Fibroblast of the aortic adventitia (primary cell): ENCODE measurements at regions not wholly inside any gene's neighbourhood (a gene's known extent, or its start where the extent isn't known, plus 50 kb on each side); places are given as distances from the start of the nearest gene placed in this dataset.
A peak's percentile ranks its signal among the peaks of the same experiment; 100 is the strongest.

Experiments
- DNase-seq: peaks from one replicate; pipeline ENCODE4 v3.0.0-alpha.2; 2010; ENCODE audit warnings: low read depth
- H3K4me3 ChIP-seq: 2 replicates; pipeline ENCODE4 v1.5.1; 2011; ENCODE audit warnings: low read depth, mild to moderate bottlenecking, control low read depth, low read length, moderate library complexity
- CTCF ChIP-seq: IDR thresholded peaks from 2 replicates; pipeline ENCODE4 v1.5.1; 2011; ENCODE audit warnings: mild to moderate bottlenecking, low read length, control low read depth, inconsistent platforms; ENCODE audit not compliant: insufficient read depth

DNA sequence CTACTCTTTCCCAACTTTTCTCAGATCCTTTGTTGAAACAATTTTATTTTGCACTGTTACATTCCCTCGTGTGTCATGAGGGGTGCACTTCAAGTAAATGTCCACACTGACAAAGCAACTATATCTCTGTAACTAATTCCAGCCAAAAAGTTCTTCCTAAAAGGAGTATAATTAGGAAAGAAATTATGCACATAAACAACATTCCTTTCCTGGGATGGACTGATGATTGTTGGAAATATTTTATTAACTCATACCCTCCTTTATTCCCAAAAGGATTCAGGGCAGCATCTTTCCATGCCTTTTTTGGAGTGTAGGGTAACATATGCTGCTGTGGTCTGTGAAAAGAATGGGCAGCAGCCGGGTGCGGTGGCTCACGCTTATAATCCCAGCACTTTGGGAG lies 426.1 kb upstream of the THBS1 start:
- H3K4me3 ChIP-seq: no peak overlapping the region
- no peak for DNase-seq
- no peak for TF ChIP-seq CTCF

DNA sequence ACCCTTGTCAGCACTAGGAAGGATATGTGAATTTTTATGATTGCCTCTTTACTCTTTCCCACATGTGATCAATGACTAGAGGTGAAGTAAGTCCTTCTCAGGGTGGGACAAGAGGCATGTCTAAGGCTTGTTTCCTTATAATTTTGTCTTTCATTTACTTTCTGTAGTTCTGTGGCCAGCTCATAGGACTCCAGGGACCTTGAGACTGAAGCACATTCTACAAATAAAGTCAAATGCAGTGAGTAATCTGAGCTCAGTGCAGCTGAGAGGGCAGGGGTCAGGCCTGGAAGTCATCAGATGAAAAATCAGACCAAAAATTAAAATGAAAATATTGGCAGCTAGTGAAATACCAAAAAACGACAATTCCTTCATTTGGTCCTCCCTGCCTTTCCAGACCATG lies 424.7 kb upstream of the THBS1 start:
- DNase-seq: peak; percentile 74
- H3K4me3 ChIP-seq: no peak overlapping the region
- no peak for TF ChIP-seq CTCF

DNA sequence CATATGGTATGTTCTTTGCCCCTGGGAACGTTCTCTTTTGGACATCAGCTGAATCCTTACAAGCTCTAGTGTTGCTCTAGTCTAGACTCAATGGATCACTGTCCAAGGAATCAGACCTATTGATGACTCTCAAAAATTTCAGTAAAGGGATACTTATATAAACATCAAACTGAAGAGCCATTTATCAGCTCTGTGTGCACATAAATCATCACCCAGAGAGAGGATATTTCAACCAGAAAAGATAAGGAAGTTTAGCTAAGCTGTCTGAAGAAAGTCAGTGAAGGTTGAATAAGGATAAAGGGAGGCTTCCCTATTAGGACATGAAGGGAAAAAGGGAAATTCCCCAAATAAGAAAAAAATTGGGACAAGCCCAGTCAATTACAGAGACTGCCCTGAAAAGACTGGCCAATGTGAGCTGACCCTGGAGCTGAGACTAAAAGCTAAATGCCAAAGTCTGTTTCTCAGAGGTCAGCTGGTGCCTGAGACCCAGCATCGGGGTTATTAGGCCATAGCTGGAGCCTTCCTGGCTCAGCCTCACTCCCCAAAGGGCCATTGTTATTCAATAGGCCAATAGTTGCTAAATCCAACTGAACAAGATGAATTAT lies 424.1 kb upstream of the THBS1 start:
- no peak for TF ChIP-seq CTCF
- no peak overlapping the region for H3K4me3 ChIP-seq
- peak; percentile 58 for DNase-seq

DNA sequence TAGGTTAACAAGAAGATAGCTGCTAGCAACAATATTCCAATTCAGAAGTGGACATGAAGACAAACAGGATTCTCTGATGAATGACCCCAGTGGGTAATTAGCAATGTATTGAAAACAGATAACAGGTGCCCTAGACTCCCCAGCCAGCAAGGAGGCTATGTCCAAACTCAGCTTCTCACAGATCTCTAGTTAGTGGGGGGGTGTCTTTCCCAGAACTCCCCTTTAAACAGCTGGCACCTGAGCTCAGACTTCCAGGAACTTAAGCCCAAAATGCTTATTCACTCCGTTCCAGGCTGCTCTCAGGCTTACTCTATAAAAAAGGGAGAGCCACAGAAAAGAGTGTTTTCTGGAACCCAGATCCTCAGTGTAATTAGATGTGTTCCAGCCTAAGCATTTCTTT lies 423.0 kb upstream of the THBS1 start:
- DNase-seq: no peak
- no peak for TF ChIP-seq CTCF
- H3K4me3 ChIP-seq: no peak overlapping the region

GRCh38 chr15:39159833-39160232 lies 421.0 kb upstream of the THBS1 start:
- no peak overlapping the region for H3K4me3 ChIP-seq
- no peak for TF ChIP-seq CTCF
- DNase-seq: no peak

GRCh38 chr15:39161096-39161495 lies 419.8 kb upstream of the THBS1 start:
- no peak for TF ChIP-seq CTCF
- DNase-seq: no peak

More at GRCh38 chr15:39161096-39161495, 419.8 kb upstream of the THBS1 start:
- no peak overlapping the region for H3K4me3 ChIP-seq
